ENCODE measurements at regions not wholly inside any gene's neighbourhood (a gene's known extent, or its start where the extent isn't known, plus 50 kb on each side); places are given as distances from the start of the nearest gene placed in this dataset.

DNA sequence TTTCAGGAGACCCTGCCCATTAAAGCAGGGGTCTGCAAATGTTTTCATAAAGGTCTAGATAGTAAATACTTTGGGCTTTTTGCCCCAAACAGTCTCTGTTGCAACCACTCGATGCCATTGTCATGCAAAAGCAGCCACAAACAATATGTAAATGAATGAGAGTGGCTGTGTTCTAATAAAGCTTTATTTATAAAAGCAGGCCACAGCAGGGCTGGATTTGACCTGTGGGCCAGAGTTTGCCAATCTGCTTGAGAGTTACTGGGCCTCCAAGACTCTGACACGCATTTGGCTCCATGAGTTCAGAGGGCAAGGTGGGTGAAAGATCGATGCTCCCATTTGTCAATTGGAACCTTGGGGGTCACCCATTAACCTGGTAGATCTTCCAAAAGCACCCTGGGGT, 217.3 kb upstream of the SDK2 start:
- intact Hi-C loops (cut with DNase I), result loop anchor here in 1 of 10 donors (10.0 kb wide), 1 partner anchor 57 kb away; no protein-coding TSS in a partner anchor
- ATAC-seq, result no peak

DNA sequence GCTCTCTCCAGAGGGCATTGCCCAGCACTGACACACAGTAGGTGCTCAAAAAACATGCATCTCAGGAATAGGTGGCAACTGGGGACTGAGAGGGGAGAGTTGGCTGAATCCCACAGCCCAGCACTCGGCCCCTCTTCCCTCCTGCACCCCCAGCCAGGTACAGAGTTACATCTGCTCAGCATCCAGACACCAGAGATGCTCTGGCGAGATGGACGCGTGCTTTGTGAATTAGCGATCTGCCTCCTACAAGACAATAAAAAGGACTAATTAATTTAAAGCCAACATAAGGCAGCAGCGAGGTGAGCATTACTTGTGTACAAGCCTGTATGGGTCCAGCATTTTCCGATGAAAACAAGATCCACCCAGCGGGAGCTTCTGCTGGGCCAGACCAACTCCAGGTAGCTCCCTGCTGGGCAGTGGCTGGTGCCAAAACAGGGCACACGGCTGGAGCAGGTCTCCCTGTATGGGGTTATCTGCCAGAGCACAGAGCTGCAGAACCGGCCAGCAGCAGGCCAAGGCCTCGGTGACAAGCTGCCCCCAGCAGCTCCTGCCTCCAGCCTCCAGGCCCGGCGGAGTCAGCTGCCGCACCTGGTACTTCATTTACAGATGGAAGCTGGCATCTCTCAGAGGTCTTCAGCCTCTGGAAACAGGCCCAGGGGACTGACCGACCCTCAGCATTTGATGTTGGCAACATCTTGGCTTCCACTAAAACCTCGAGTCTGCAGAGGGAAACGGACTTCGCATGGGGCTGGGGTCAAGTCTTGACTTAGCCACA, 219.7 kb upstream of the SDK2 start:
- Histone ChIP-seq H3K4me1 (no peaks in the 10 kb centered on the region), H3K36me3 (no peaks in the 10 kb centered on the region), H3K4me3 (no peak overlapping the region), H3K27ac (no peak overlapping the region), H3K9me3 (no peaks in the 10 kb centered on the region), H3K27me3 (peaks cover 0 to 6% (median 0%) of the 10 kb centered on the region in 9 donors)
- 82 to 87% (median 85%) methylated on average over 12 to 18 of the region's 18 CpGs for WGBS, 4 donors
- ATAC-seq (no peak), DNase-seq (no peak)
- no peak for TF ChIP-seq POLR2A (IDR thresholded peaks at IDR 0.05)
- TF ChIP-seq, protein P1, sequence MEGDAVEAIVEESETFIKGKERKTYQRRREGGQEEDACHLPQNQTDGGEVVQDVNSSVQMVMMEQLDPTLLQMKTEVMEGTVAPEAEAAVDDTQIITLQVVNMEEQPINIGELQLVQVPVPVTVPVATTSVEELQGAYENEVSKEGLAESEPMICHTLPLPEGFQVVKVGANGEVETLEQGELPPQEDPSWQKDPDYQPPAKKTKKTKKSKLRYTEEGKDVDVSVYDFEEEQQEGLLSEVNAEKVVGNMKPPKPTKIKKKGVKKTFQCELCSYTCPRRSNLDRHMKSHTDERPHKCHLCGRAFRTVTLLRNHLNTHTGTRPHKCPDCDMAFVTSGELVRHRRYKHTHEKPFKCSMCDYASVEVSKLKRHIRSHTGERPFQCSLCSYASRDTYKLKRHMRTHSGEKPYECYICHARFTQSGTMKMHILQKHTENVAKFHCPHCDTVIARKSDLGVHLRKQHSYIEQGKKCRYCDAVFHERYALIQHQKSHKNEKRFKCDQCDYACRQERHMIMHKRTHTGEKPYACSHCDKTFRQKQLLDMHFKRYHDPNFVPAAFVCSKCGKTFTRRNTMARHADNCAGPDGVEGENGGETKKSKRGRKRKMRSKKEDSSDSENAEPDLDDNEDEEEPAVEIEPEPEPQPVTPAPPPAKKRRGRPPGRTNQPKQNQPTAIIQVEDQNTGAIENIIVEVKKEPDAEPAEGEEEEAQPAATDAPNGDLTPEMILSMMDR (IDR thresholded peaks at IDR 0.05), result no peak
- intact Hi-C loops (cut with DNase I), result loop anchor here in 1 of 10 donors (10.0 kb wide), 1 partner anchor 59 kb away; no protein-coding TSS in a partner anchor

More for the DNA sequence above, 217.3 kb upstream of the SDK2 start:
- H3K4me3 ChIP-seq, result no peak overlapping the region
- peaks cover 0 to 2% (median 0%) of the 10 kb centered on the region in 12 donors for H3K4me1 ChIP-seq
- H3K9me3 ChIP-seq, result no peaks in the 10 kb centered on the region
- H3K27me3 ChIP-seq, result peaks cover 0 to 15% (median 0%) of the 10 kb centered on the region in 9 donors
- WGBS, 4 donors, result 93 to 98% (median 96%) methylated on average over 3 of the region's 3 CpGs
- TF ChIP-seq POLR2A (IDR thresholded peaks at IDR 0.05), result no peak
- TF ChIP-seq, protein P1 (IDR thresholded peaks at IDR 0.05), result no peak
- no peak for DNase-seq
- H3K36me3 ChIP-seq, result no peaks in the 10 kb centered on the region
- no peak overlapping the region for H3K27ac ChIP-seq

DNA sequence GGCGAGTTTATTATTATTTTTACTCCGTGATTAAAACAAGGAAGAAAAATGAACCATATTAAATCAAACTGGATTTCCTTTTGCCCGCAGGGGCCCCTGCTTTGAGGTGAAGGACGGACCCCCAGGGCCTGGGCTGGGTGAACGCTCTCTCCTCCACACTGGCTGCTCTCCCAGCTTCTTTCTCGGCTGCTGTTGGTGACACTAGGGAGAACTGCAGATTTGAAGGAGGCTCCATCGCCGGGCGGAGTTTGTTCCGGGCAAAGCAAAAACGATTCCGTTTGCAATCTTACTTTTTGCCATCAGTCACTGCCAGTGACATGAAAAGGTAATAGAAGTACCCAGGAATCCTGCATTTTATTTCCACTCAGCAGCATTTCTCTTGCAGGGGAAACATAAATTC, 221.6 kb upstream of the SDK2 start:
- intact Hi-C loops (cut with DNase I), result loop anchor here in 1 of 10 donors (10.0 kb wide), 1 partner anchor 61 kb away; no protein-coding TSS in a partner anchor
- H3K36me3 ChIP-seq, result no peaks in the 10 kb centered on the region
- TF ChIP-seq, protein P1 (IDR thresholded peaks at IDR 0.05), result no peak
- TF ChIP-seq POLR2A (IDR thresholded peaks at IDR 0.05), result no peak

DNA sequence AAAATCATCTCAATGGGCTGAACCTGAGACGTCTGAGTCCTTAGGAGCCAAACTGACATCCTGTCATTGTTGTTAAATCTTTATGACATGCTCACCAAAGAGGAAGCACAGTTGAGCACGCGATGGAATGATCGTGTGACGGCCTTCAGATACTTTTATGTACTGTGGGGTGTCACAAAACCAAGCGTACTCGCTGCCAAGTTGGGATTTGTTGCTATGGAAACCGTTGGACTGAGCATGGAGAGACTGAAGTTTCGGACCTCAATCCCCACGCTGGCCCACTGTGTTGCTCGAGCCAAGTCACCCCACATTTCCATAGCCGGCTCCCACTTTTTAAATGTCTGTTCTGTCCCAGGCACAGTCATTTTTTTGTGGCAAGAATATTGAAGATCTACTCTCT, 222.8 kb upstream of the SDK2 start:
- no peak for TF ChIP-seq POLR2A (IDR thresholded peaks at IDR 0.05)
- 62 to 80% (median 72%) methylated on average over 12 of the region's 12 CpGs for WGBS, 4 donors
- Histone ChIP-seq H3K9me3 (no peaks in the 10 kb centered on the region), H3K36me3 (no peaks in the 10 kb centered on the region), H3K4me1 (no peaks in the 10 kb centered on the region), H3K27me3 (peaks cover 0 to 12% (median 0%) of the 10 kb centered on the region in 9 donors), H3K27ac (no peak overlapping the region), H3K4me3 (no peak overlapping the region)
- intact Hi-C loops (cut with DNase I), result loop anchor here in 1 of 10 donors (10.0 kb wide), 1 partner anchor 62 kb away; no protein-coding TSS in a partner anchor
- ATAC-seq (no peak), DNase-seq (no peak)

More for the DNA sequence above, 221.6 kb upstream of the SDK2 start:
- DNase-seq (no peak), ATAC-seq (no peak)
- Histone ChIP-seq H3K4me3 (no peak overlapping the region), H3K9me3 (no peaks in the 10 kb centered on the region), H3K4me1 (no peaks in the 10 kb centered on the region), H3K27ac (no peak overlapping the region), H3K27me3 (peaks cover 0 to 7% (median 0%) of the 10 kb centered on the region in 9 donors)
- 76 to 81% (median 77%) methylated on average over 12 of the region's 12 CpGs for WGBS, 4 donors
